Left renal cortex interstitium (tissue), 4 donors: ENCODE measurements at regions not wholly inside any gene's neighbourhood (a gene's known extent, or its start where the extent isn't known, plus 50 kb on each side); places are given as distances from the start of the nearest gene placed in this dataset.
"Not testable (repeated sequence)": the region's sequence is repeated elsewhere in the genome, so short reads cannot be mapped to it uniquely, and the experiment has no call there.

Experiments used
- DNase-seq, 4 donors: peaks; one replicate each; pipeline ENCODE4 v3.0.0-alpha.2; 2013; ENCODE audit warnings: low read depth in 4 of 4, low spot score in 2 of 4, missing footprints in 1 of 4

GRCh38 chr13:54248306-54248705, 1219.7 kb downstream of the OLFM4 start:
- no peak for DNase-seq

GRCh38 chr13:54261856-54262255, 1233.2 kb downstream of the OLFM4 start:
- DNase-seq, result no peak

- no peak for DNase-seq
These were observed 1235.3 kb downstream of the OLFM4 start for GRCh38 chr13:54263868-54264267.

- DNase-seq, result not testable (repeated sequence)
These were observed 1238.6 kb downstream of the OLFM4 start for GRCh38 chr13:54267253-54267668.

- not testable (repeated sequence) for DNase-seq
These were observed 1239.5 kb downstream of the OLFM4 start for GRCh38 chr13:54268013-54268695.

GRCh38 chr13:54287062-54287764, 1258.6 kb downstream of the OLFM4 start:
- DNase-seq, result no peak

GRCh38 chr13:54301085-54301484, 1272.5 kb downstream of the OLFM4 start:
- DNase-seq, result no peak

- DNase-seq, result no peak
These were observed 1276.8 kb downstream of the OLFM4 start for GRCh38 chr13:54305377-54305776.

- no peak for DNase-seq
These were observed 1284.3 kb downstream of the OLFM4 start for GRCh38 chr13:54312885-54313284.

- DNase-seq, result no peak
These were observed 1289.1 kb downstream of the OLFM4 start for GRCh38 chr13:54317722-54318121.

- DNase-seq, result no peak
These were observed 1308.9 kb downstream of the OLFM4 start for GRCh38 chr13:54337540-54337939.

- no peak for DNase-seq
These were observed 1318.9 kb downstream of the OLFM4 start for GRCh38 chr13:54347531-54347930.

- DNase-seq, result no peak
These were observed 1327.6 kb downstream of the OLFM4 start for GRCh38 chr13:54356209-54356608.

- DNase-seq, result no peak
These were observed 1328.2 kb downstream of the OLFM4 start for GRCh38 chr13:54356849-54357248.

- DNase-seq, result no peak
These were observed 1328.8 kb downstream of the OLFM4 start for GRCh38 chr13:54357284-54357933.

- DNase-seq, result no peak
These were observed 1332.8 kb downstream of the OLFM4 start for GRCh38 chr13:54361460-54361859.

- no peak for DNase-seq
These were observed 1338.1 kb downstream of the OLFM4 start for GRCh38 chr13:54366728-54367127.

- DNase-seq, result no peak
These were observed 1339.1 kb downstream of the OLFM4 start for GRCh38 chr13:54367639-54368271.

- no peak for DNase-seq
These were observed 1339.8 kb downstream of the OLFM4 start for GRCh38 chr13:54368387-54368786.

- no peak for DNase-seq
These were observed 1344.6 kb downstream of the OLFM4 start for GRCh38 chr13:54373211-54373610.

- no peak for DNase-seq
These were observed 1350.8 kb downstream of the OLFM4 start for GRCh38 chr13:54379461-54379860.
